IPS DF 6.9 (cell line): ENCODE measurements at regions not wholly inside any gene's neighbourhood (a gene's known extent, or its start where the extent isn't known, plus 50 kb on each side); places are given as distances from the start of the nearest gene placed in this dataset.

Source experiments
- DNase-seq: peaks from one replicate; pipeline ENCODE4 v3.0.0-alpha.2; 2013; ENCODE audit warnings: low read depth, low spot score
- H3K27ac ChIP-seq: one replicate; pipeline ENCODE4 v1.5.1; 2013; ENCODE audit warnings: low read length, control low read depth
- H3K27me3 ChIP-seq: 2 replicates; pipeline ENCODE4 v1.6.1; 2013; ENCODE audit warnings: mild to moderate bottlenecking, low read length; ENCODE audit not compliant: control insufficient read depth, insufficient read depth
- H3K36me3 ChIP-seq: 2 replicates; pipeline ENCODE4 v1.6.1; 2013; ENCODE audit warnings: low read length; ENCODE audit not compliant: control insufficient read depth, insufficient read depth
- H3K4me1 ChIP-seq: 2 replicates; pipeline ENCODE4 v1.6.1; 2013; ENCODE audit warnings: low read length; ENCODE audit not compliant: control insufficient read depth, insufficient read depth
- H3K4me3 ChIP-seq: 2 replicates; pipeline ENCODE4 v1.5.1; 2013; ENCODE audit warnings: mild to moderate bottlenecking, low read length
- H3K9me3 ChIP-seq: 2 replicates; pipeline ENCODE4 v1.6.1; 2013; ENCODE audit warnings: low read length, inconsistent platforms; ENCODE audit not compliant: control insufficient read depth, insufficient read depth
- WGBS: extraction: QIAGEN DNeasy Blood & Tissue Kit; methylation state at CpG from one replicate; pipeline ENCODE4 v1.1.7; 2013; ENCODE audit warnings: mixed read lengths, missing lambda C conversion rate; ENCODE audit not compliant: insufficient read length, insufficient coverage; 5-methylcytosine and 5-hydroxymethylcytosine counted together

- no peaks in the 10 kb centered on the region for H3K9me3 ChIP-seq
- WGBS, result no CpG with 5 or more reads among the region's 16 CpGs
Observed at GRCh38 chr9:129402931-129403778, 217.7 kb downstream of the C9orf50 start.

GRCh38 chr9:129402371-129402739 is 218.5 kb downstream of the C9orf50 start:
- Histone ChIP-seq H3K36me3 (no peaks in the 10 kb centered on the region), H3K27ac (no peak overlapping the region), H3K27me3 (no peaks in the 10 kb centered on the region), H3K4me3 (no peak overlapping the region), H3K4me1 (peaks cover 7% of the 10 kb centered on the region), H3K9me3 (no peaks in the 10 kb centered on the region)
- WGBS, result no CpG with 5 or more reads among the region's 20 CpGs
- no peak for DNase-seq

More at GRCh38 chr9:129402931-129403778, 217.7 kb downstream of the C9orf50 start:
- Histone ChIP-seq H3K27ac (no peak overlapping the region), H3K4me1 (peaks cover 7% of the 10 kb centered on the region), H3K36me3 (no peaks in the 10 kb centered on the region), H3K27me3 (no peaks in the 10 kb centered on the region), H3K4me3 (no peak overlapping the region)
- DNase-seq, result no peak

- no CpG with 5 or more reads among the region's 6 CpGs for WGBS
Observed at GRCh38 chr9:129401623-129402370, 219.1 kb downstream of the C9orf50 start.

GRCh38 chr9:129400971-129401622 is 219.8 kb downstream of the C9orf50 start:
- Histone ChIP-seq H3K9me3 (no peaks in the 10 kb centered on the region), H3K27me3 (no peaks in the 10 kb centered on the region), H3K27ac (no peak overlapping the region), H3K36me3 (no peaks in the 10 kb centered on the region), H3K4me3 (no peak overlapping the region), H3K4me1 (peaks cover 7% of the 10 kb centered on the region)
- WGBS, result no CpG with 5 or more reads among the region's 17 CpGs
- DNase-seq, result no peak

More at GRCh38 chr9:129401623-129402370, 219.1 kb downstream of the C9orf50 start:
- no peak for DNase-seq
- H3K9me3 ChIP-seq, result no peaks in the 10 kb centered on the region
- no peaks in the 10 kb centered on the region for H3K36me3 ChIP-seq
- peaks cover 7% of the 10 kb centered on the region for H3K4me1 ChIP-seq
- H3K4me3 ChIP-seq, result no peak overlapping the region
- no peak overlapping the region for H3K27ac ChIP-seq
- no peaks in the 10 kb centered on the region for H3K27me3 ChIP-seq

- Histone ChIP-seq H3K27ac (no peak overlapping the region), H3K4me1 (peaks cover 7% of the 10 kb centered on the region), H3K9me3 (no peaks in the 10 kb centered on the region), H3K36me3 (no peaks in the 10 kb centered on the region), H3K27me3 (no peaks in the 10 kb centered on the region), H3K4me3 (no peak overlapping the region)
- DNase-seq, result no peak
- no CpG with 5 or more reads among the region's 44 CpGs for WGBS
Observed at GRCh38 chr9:129400001-129400970, 220.6 kb downstream of the C9orf50 start.

- Histone ChIP-seq H3K4me1 (peaks cover 5% of the 10 kb centered on the region), H3K36me3 (no peaks in the 10 kb centered on the region), H3K27me3 (no peaks in the 10 kb centered on the region), H3K4me3 (no peak overlapping the region), H3K9me3 (no peaks in the 10 kb centered on the region), H3K27ac (no peak overlapping the region)
- WGBS, result no CpG with 5 or more reads among the region's 8 CpGs
- no peak for DNase-seq
Observed at GRCh38 chr9:129399634-129399990, 221.3 kb downstream of the C9orf50 start.

- no peak for DNase-seq
- no CpG with 5 or more reads among the region's 21 CpGs for WGBS
- Histone ChIP-seq H3K36me3 (no peaks in the 10 kb centered on the region), H3K4me1 (peaks cover 5% of the 10 kb centered on the region), H3K4me3 (no peak overlapping the region), H3K27ac (no peak overlapping the region), H3K27me3 (no peaks in the 10 kb centered on the region), H3K9me3 (no peaks in the 10 kb centered on the region)
Observed at GRCh38 chr9:129398961-129399633, 221.0 kb upstream of the IER5L start.

GRCh38 chr9:129398101-129398960 is 220.3 kb upstream of the IER5L start:
- DNase-seq, result no peak
- no peaks in the 10 kb centered on the region for H3K9me3 ChIP-seq
- H3K27ac ChIP-seq, result no peak overlapping the region
- H3K4me3 ChIP-seq, result no peak overlapping the region
- no CpG with 5 or more reads among the region's 20 CpGs for WGBS
- H3K36me3 ChIP-seq, result no peaks in the 10 kb centered on the region
- H3K4me1 ChIP-seq, result 0 out of 2 replicates have a peak, but pooled peaks cover 3% of the 10 kb centered on the region
- no peaks in the 10 kb centered on the region for H3K27me3 ChIP-seq

- Histone ChIP-seq H3K9me3 (no peaks in the 10 kb centered on the region), H3K4me1 (0 out of 2 replicates have a peak, but pooled peaks cover 1% of the 10 kb centered on the region), H3K36me3 (no peaks in the 10 kb centered on the region), H3K4me3 (no peak overlapping the region), H3K27ac (no peak overlapping the region), H3K27me3 (no peaks in the 10 kb centered on the region)
- no peak for DNase-seq
- WGBS, result 100% methylated on average over 6 of the region's 6 CpGs
Observed at GRCh38 chr9:129397335-129397734, 219.3 kb upstream of the IER5L start.
